ENCODE measurements at regions not wholly inside any gene's neighbourhood (a gene's known extent, or its start where the extent isn't known, plus 50 kb on each side); places are given as distances from the start of the nearest gene placed in this dataset.
"Not testable (repeated sequence)": the region's sequence is repeated elsewhere in the genome, so short reads cannot be mapped to it uniquely, and the experiment has no call there.

DNA sequence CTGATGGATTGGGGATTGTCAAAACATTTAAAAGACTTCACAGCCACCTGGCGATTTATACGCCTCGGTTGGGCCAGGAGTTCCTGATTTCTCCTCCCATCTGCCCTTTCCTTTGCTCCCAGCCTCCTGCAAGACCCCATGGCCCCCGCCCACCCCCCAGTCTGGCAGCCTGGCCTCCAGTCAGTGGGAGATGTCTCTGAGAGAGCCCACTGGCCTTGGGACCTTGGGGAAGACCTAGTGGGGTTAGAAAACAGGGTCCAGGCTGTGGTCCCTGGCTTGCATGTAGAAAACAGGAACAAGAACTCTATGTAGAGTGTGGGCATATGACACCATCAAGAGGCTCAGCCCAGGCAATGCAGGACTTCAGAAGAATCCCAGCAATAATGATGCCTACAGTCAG lies 209.4 kb upstream of the C16orf82 start:
- TF ChIP-seq, protein P1, sequence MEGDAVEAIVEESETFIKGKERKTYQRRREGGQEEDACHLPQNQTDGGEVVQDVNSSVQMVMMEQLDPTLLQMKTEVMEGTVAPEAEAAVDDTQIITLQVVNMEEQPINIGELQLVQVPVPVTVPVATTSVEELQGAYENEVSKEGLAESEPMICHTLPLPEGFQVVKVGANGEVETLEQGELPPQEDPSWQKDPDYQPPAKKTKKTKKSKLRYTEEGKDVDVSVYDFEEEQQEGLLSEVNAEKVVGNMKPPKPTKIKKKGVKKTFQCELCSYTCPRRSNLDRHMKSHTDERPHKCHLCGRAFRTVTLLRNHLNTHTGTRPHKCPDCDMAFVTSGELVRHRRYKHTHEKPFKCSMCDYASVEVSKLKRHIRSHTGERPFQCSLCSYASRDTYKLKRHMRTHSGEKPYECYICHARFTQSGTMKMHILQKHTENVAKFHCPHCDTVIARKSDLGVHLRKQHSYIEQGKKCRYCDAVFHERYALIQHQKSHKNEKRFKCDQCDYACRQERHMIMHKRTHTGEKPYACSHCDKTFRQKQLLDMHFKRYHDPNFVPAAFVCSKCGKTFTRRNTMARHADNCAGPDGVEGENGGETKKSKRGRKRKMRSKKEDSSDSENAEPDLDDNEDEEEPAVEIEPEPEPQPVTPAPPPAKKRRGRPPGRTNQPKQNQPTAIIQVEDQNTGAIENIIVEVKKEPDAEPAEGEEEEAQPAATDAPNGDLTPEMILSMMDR (IDR thresholded peaks at IDR 0.05; ENCODE audit: low read depth, low read length): no peak
- H3K4me3 ChIP-seq (ENCODE audit: low read depth, low read length): no peak overlapping the region

DNA sequence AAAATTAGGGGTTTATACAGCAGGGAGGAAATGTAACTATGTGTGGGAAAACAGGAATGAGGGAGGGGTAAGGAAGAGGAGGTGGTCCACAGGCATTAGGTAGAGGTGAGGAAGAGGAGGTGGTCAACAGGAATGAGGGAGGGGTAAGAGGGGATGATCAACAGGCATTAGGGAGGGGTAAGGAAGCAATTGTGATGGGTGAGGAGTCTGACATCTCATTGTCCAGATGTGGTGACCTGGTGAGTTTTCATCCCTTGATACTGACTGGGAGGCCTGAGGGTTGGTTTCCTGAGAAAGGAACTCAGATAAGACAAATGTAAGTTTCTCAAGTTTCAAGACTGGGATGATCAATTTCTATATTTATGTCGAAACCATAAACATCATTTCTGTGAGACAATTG lies 206.2 kb upstream of the C16orf82 start:
- TF ChIP-seq, protein P1 (IDR thresholded peaks at IDR 0.05; ENCODE audit: low read depth, low read length): no peak
- H3K4me3 ChIP-seq (ENCODE audit: low read depth, low read length): no peak overlapping the region

DNA sequence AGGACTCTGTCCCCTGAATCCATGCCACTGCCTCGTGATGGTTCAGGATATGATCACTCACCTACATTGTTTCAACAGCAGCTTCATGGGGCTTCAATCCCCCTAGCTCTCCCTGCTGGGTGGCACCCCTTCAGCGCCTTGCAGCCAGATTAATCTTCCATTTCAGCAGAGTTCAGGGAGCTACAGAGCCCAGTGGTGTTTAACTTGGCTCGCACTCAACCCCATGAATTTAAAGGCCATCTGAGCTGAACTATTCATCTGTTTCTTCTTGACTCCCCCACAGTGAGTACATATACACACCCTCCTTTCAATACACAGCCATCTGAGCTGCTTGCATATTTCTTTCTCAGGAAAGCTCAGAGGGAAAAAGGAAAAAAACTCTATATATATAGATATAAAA lies 202.8 kb upstream of the C16orf82 start:
- TF ChIP-seq, protein P1 (IDR thresholded peaks at IDR 0.05; ENCODE audit: low read depth, low read length): no peak
- H3K4me3 ChIP-seq (ENCODE audit: low read depth, low read length): no peak overlapping the region

DNA sequence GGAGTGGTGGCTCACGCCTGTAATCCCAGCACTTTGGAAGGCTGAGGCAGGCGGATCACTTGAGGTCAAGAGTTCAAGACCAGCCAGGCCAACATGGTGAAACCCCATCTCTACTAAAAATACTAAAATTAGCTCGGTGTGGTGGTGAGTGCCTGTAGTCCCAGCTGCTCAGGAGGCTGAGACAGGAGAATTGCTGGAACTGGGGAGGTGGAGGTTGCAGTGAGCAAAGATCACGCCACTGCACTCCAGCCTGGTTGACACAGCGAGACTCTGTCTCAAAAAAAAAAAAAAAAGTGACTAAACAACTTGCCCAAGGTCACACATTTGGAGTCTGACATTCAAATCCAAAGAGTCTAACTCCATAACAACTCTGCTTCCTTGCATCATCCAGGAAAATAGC lies 192.4 kb upstream of the C16orf82 start:
- H3K4me3 ChIP-seq (ENCODE audit: low read depth, low read length): not testable (repeated sequence)

DNA sequence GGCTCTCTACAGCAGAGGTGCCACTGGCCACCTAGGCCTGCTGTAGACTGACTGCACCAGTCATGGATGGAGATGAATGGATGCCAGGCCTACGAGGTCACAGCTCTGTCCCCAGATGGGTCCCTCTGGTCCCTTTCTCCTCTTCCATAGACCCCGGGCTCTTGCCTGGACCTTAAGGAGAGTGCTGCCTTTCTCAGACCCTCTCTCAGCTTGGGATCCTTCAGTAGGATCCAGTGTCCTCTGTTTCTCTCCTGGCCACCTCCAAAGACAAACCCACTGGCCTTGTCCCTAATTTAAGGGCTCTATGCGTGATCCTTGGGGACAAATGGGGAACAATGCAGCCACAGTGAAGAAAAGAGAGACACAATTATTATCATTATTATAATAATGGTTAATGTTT lies 189.3 kb upstream of the C16orf82 start:
- H3K4me3 ChIP-seq (ENCODE audit: low read depth, low read length): no peak overlapping the region
- TF ChIP-seq, protein P1 (IDR thresholded peaks at IDR 0.05; ENCODE audit: low read depth, low read length): no peak

DNA sequence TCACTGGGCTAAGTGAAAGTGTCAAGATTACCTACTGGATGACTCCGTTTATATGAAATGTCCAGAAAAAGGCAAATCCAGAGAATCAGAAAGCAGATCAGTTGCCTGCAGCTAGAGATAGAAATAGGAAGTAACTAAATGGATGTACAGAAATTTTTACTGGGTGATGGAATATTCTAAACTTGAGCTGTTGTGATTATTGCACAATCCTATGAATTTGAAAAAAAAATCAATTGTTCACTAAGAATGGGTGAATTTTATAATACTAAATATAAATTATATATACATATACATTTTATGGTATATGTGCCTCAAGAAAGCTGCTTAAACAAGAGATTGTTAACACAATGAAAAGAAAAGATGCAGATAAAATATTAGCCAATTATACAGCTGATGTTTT lies 181.1 kb upstream of the C16orf82 start:
- no peak overlapping the region for H3K4me3 ChIP-seq (ENCODE audit: low read depth, low read length)
- TF ChIP-seq, protein P1 (IDR thresholded peaks at IDR 0.05; ENCODE audit: low read depth, low read length): no peak

DNA sequence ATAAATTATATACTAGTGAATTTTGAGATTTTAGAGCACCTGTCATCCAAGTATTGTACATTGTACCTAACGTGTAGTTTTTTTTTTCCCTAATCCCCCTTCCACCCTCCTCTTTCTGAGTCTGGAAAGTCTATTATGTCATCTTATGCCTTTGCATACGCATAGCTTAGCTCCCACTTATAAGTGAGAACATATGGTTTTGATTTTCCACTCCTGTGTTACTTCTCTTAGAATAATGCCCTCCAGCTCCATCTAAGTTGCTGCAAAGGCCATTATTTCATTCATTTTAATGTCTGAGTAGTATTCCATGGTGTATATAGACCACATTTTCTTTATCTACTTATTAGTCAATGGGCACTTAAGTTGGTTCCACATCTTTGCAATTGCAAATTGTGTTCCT lies 177.0 kb upstream of the C16orf82 start:
- H3K4me3 ChIP-seq (ENCODE audit: low read depth, low read length): no peak overlapping the region
- TF ChIP-seq, protein P1 (IDR thresholded peaks at IDR 0.05; ENCODE audit: low read depth, low read length): no peak

DNA sequence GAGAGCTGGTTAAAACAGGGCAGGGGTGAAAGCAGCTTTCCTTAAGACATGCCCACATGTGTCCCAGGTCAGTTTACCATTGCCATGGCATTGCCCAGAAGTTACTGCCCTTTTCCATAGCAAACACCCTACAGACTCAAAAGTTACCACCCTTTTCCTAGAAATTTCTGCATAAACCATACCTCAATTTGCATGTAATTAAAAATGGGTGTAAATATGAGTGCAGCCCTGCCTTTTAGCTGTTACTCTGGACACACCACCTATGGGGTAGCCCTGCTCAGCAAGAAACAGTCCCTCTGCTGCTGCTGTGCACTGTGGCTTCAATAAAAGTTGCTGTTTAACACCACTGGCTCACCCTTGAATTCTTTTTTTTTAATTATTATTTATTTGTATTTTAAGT lies 168.5 kb upstream of the C16orf82 start:
- TF ChIP-seq, protein P1 (IDR thresholded peaks at IDR 0.05; ENCODE audit: low read depth, low read length): no peak
- no peak overlapping the region for H3K4me3 ChIP-seq (ENCODE audit: low read depth, low read length)
